ENCODE measurements at regions not wholly inside any gene's neighbourhood (a gene's known extent, or its start where the extent isn't known, plus 50 kb on each side); places are given as distances from the start of the nearest gene placed in this dataset.
"Not testable (repeated sequence)": the region's sequence is repeated elsewhere in the genome, so short reads cannot be mapped to it uniquely, and the experiment has no call there.

GRCh38 chr2:106281907-106282430 lies 87.9 kb upstream of the UXS1 start:
- TF ChIP-seq CTCF (IDR thresholded peaks at IDR 0.05 in 2 of 3, conservative IDR thresholded peaks at IDR 0.05 in 1 of 3; ENCODE audit: borderline replicate concordance in 1 of 3, insufficient read depth in 1 of 3, low read depth in 2 of 3, low read length in 2 of 3); EZH2phosphoT487 (IDR thresholded peaks at IDR 0.05; ENCODE audit: borderline replicate concordance): not testable (repeated sequence)
